ENCODE measurements at regions not wholly inside any gene's neighbourhood (a gene's known extent, or its start where the extent isn't known, plus 50 kb on each side); places are given as distances from the start of the nearest gene placed in this dataset.

DNA sequence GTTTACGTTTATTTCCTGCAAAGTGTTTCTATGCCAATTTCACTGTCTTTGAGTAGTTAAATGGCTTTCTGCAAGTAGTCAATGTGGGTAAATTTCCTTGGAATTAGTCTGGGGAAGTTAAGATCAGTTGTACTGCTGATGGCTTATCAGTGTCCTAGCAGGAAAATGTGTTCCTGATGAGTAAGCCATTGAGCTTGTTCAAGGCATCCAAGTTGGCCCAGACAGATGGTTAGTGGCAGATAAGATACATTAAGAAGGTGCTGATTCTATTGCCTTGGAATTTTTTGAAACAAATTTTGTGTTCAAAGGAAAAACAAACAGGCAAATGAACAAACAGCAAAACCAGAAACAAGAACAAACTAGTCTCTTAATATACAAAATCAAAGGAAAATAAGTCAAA, 258.4 kb downstream of the MAP2K6 start:
- TF ChIP-seq, protein P1, sequence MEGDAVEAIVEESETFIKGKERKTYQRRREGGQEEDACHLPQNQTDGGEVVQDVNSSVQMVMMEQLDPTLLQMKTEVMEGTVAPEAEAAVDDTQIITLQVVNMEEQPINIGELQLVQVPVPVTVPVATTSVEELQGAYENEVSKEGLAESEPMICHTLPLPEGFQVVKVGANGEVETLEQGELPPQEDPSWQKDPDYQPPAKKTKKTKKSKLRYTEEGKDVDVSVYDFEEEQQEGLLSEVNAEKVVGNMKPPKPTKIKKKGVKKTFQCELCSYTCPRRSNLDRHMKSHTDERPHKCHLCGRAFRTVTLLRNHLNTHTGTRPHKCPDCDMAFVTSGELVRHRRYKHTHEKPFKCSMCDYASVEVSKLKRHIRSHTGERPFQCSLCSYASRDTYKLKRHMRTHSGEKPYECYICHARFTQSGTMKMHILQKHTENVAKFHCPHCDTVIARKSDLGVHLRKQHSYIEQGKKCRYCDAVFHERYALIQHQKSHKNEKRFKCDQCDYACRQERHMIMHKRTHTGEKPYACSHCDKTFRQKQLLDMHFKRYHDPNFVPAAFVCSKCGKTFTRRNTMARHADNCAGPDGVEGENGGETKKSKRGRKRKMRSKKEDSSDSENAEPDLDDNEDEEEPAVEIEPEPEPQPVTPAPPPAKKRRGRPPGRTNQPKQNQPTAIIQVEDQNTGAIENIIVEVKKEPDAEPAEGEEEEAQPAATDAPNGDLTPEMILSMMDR (IDR thresholded peaks at IDR 0.05): no peak
- TF ChIP-seq POLR2A (IDR thresholded peaks at IDR 0.05) (no peak), POLR2AphosphoS5 (IDR thresholded peaks at IDR 0.05) (no peak)

Measured in gastroesophageal sphincter (tissue), 3 donors.